OCI-LY7 (cell line): ENCODE measurements at regions not wholly inside any gene's neighbourhood (a gene's known extent, or its start where the extent isn't known, plus 50 kb on each side); places are given as distances from the start of the nearest gene placed in this dataset.

Experiments used
- EZH2phosphoT487 ChIP-seq: fragments of 200-600 bp; sonication (generic); IDR thresholded peaks from 2 replicates; pipeline ENCODE4 v1.6.1; 2018; ENCODE audit warnings: low read depth, borderline replicate concordance, mild to moderate bottlenecking, mixed run types, antibody characterized with exemption, low read length, moderate library complexity, mixed read lengths
- TF ChIP-seq, protein P1 (sequence below): fragments of 200-600 bp; sonication (generic); conservative IDR thresholded peaks from 2 replicates; pipeline ENCODE4 v1.5.1; 2014; ENCODE audit warnings: mild to moderate bottlenecking, antibody characterized with exemption, low read length, moderate library complexity, mixed read lengths

DNA sequence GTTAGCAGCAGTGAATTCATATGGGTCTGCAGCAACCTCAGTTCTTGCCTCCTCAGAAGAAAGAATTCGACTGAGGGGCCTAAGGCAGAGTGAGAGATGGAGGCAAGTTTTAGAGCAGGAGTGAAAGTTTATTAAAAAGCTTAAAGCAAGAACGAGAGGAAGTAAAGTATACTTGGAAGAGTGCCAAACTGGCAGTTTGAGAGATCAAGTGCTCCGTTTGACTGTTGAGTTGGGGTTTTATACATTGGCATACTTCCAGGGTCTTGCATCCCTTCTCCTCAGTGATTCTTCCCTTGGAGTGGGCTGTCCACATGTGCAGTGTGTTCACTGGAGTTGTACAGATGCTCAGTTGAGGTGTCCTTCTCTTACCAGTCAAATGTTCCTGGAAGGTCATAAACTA, 203.6 kb downstream of the SPATA31D1 start:
- TF ChIP-seq, protein P1, sequence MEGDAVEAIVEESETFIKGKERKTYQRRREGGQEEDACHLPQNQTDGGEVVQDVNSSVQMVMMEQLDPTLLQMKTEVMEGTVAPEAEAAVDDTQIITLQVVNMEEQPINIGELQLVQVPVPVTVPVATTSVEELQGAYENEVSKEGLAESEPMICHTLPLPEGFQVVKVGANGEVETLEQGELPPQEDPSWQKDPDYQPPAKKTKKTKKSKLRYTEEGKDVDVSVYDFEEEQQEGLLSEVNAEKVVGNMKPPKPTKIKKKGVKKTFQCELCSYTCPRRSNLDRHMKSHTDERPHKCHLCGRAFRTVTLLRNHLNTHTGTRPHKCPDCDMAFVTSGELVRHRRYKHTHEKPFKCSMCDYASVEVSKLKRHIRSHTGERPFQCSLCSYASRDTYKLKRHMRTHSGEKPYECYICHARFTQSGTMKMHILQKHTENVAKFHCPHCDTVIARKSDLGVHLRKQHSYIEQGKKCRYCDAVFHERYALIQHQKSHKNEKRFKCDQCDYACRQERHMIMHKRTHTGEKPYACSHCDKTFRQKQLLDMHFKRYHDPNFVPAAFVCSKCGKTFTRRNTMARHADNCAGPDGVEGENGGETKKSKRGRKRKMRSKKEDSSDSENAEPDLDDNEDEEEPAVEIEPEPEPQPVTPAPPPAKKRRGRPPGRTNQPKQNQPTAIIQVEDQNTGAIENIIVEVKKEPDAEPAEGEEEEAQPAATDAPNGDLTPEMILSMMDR = no peak
- no peak for TF ChIP-seq EZH2phosphoT487
